Testis (tissue), 2 donors: ENCODE measurements at regions not wholly inside any gene's neighbourhood (a gene's known extent, or its start where the extent isn't known, plus 50 kb on each side); places are given as distances from the start of the nearest gene placed in this dataset.

Experiments used
- DNase-seq: peaks from one replicate; pipeline ENCODE4 v3.0.0-alpha.2; 2019
- H3K27ac ChIP-seq, 2 donors: fragments of 200-600 bp; sonication (generic); one replicate each; pipeline ENCODE4 v1.5.1; 2019
- H3K27me3 ChIP-seq: fragments of 200-600 bp; sonication (generic); one replicate; pipeline ENCODE4 v1.5.1; 2019
- H3K36me3 ChIP-seq: fragments of 200-600 bp; sonication (generic); one replicate; pipeline ENCODE4 v1.5.1; 2017; ENCODE audit warnings: low read depth; ENCODE audit errors: missing control alignments
- H3K4me1 ChIP-seq: fragments of 200-600 bp; sonication (generic); one replicate; pipeline ENCODE4 v1.5.1; 2019
- H3K4me3 ChIP-seq, 2 donors: fragments of 200-600 bp; sonication (generic); one replicate each; pipeline ENCODE4 v1.5.1; 2017 to 2019
- H3K9me3 ChIP-seq: fragments of 200-600 bp; sonication (generic); one replicate; pipeline ENCODE4 v1.5.1; 2017
- CTCF ChIP-seq, 3 experiments: fragments of 450-650 bp in 2 of 3; fragments of 200-600 bp in 1 of 3; sonication (generic) in 1 of 3; IDR thresholded peaks; one replicate each; pipeline ENCODE4 v1.5.1; 2016 to 2019; ENCODE audit warnings: antibody characterized with exemption in 3 of 3, mild to moderate bottlenecking in 2 of 3, moderate library complexity in 1 of 3
- POLR2A ChIP-seq: fragments of 450-650 bp; IDR thresholded peaks from one replicate; pipeline ENCODE4 v1.6.1; 2017; ENCODE audit warnings: antibody characterized with exemption, mild to moderate bottlenecking, moderate library complexity
- WGBS, 2 donors: methylation state at CpG; one replicate each; pipeline ENCODE4 v1.1.5; 2018; 5-methylcytosine and 5-hydroxymethylcytosine counted together
- intact Hi-C: fragments of 100-400 bp; cut with DNase I; formaldehyde crosslinking; loops from one replicate; pipeline ENCODE4 v1.15.1; 2023; ENCODE audit warnings: low total_unique reads

GRCh38 chr2:14896330-14897030 lies 264.0 kb downstream of the LRATD1 start:
- no peak overlapping the region for H3K27ac ChIP-seq
- no peaks in the 10 kb centered on the region for H3K9me3 ChIP-seq
- intact Hi-C loops: no loop called here
- no peak for DNase-seq
- H3K4me1 ChIP-seq: no peaks in the 10 kb centered on the region
- no peak overlapping the region for H3K4me3 ChIP-seq
- no peak for TF ChIP-seq CTCF (IDR thresholded peaks at IDR 0.05)
- no peak for TF ChIP-seq POLR2A
- H3K27me3 ChIP-seq: no peaks in the 10 kb centered on the region
- WGBS, 2 donors: 65 to 67% methylated on average over 9 of the region's 9 CpGs
- no peaks in the 10 kb centered on the region for H3K36me3 ChIP-seq

GRCh38 chr2:14899621-14900414 lies 267.3 kb downstream of the LRATD1 start:
- intact Hi-C loops: no loop called here
- DNase-seq: no peak
- H3K27ac ChIP-seq: no peak overlapping the region
- whole genome bisulfite sequencing, 2 donors: 86 to 91% methylated on average over 4 of the region's 4 CpGs
- H3K4me1 ChIP-seq: no peaks in the 10 kb centered on the region
- no peaks in the 10 kb centered on the region for H3K27me3 ChIP-seq
- H3K9me3 ChIP-seq: no peaks in the 10 kb centered on the region
- no peak for TF ChIP-seq POLR2A
- TF ChIP-seq CTCF (IDR thresholded peaks at IDR 0.05): no peak
- H3K36me3 ChIP-seq: no peaks in the 10 kb centered on the region
- no peak overlapping the region for H3K4me3 ChIP-seq

GRCh38 chr2:14901737-14902136 lies 269.2 kb downstream of the LRATD1 start:
- no peaks in the 10 kb centered on the region for H3K27me3 ChIP-seq
- intact Hi-C loops: no loop called here

GRCh38 chr2:14902953-14903352 lies 270.4 kb downstream of the LRATD1 start:
- H3K36me3 ChIP-seq: no peaks in the 10 kb centered on the region
- DNase-seq: no peak
- H3K27ac ChIP-seq: no peak overlapping the region
- H3K4me1 ChIP-seq: no peaks in the 10 kb centered on the region
- H3K4me3 ChIP-seq: no peak overlapping the region
- WGBS, 2 donors: 59 to 60% methylated on average over 1 of the region's 1 CpG
- intact Hi-C loops: no loop called here
- H3K27me3 ChIP-seq: no peaks in the 10 kb centered on the region
- TF ChIP-seq CTCF (IDR thresholded peaks at IDR 0.05) (no peak), POLR2A (no peak)
- no peaks in the 10 kb centered on the region for H3K9me3 ChIP-seq

More at GRCh38 chr2:14901737-14902136, 269.2 kb downstream of the LRATD1 start:
- Histone ChIP-seq H3K4me3 (no peak overlapping the region), H3K27ac (no peak overlapping the region), H3K9me3 (no peaks in the 10 kb centered on the region), H3K36me3 (no peaks in the 10 kb centered on the region), H3K4me1 (no peaks in the 10 kb centered on the region)
- WGBS, 2 donors: 53 to 54% methylated on average over 3 of the region's 3 CpGs
- TF ChIP-seq POLR2A (no peak), CTCF (IDR thresholded peaks at IDR 0.05) (no peak)
- DNase-seq: no peak
